Endothelial cell of umbilical vein (primary cell): ENCODE measurements at regions not wholly inside any gene's neighbourhood (a gene's known extent, or its start where the extent isn't known, plus 50 kb on each side); places are given as distances from the start of the nearest gene placed in this dataset.

ENCODE experiments used
- CTCF ChIP-seq, 2 donors: IDR thresholded peaks; 1 replicate in 1 of 2; 2 replicates in 1 of 2; pipeline ENCODE4 v1.5.1; 2011; ENCODE audit warnings: low read length in 2 of 2, mild to moderate bottlenecking in 2 of 2, moderate library complexity in 2 of 2, control low read depth in 1 of 2, inconsistent platforms in 1 of 2, low read depth in 1 of 2; ENCODE audit not compliant: insufficient read depth in 1 of 2; ENCODE audit errors: extremely low read depth in 1 of 2
- EZH2 ChIP-seq: IDR thresholded peaks from 2 replicates; pipeline ENCODE4 v1.6.1; 2012; ENCODE audit warnings: borderline replicate concordance, low read depth, mild to moderate bottlenecking, moderate library complexity, low read length, inconsistent platforms; ENCODE audit not compliant: severe bottlenecking
- FOS ChIP-seq: IDR thresholded peaks from 2 replicates; pipeline ENCODE4 v1.6.1; 2011; ENCODE audit warnings: mild to moderate bottlenecking, low read length, moderate library complexity, borderline replicate concordance; ENCODE audit not compliant: insufficient read depth
- JUN ChIP-seq: IDR thresholded peaks from 2 replicates; pipeline ENCODE4 v1.6.1; 2011; ENCODE audit warnings: borderline replicate concordance, low read depth; ENCODE audit not compliant: insufficient read length, insufficient read depth
- MAX ChIP-seq: IDR thresholded peaks from 2 replicates; pipeline ENCODE4 v1.6.1; 2011; ENCODE audit not compliant: insufficient read depth, insufficient read length
- MYC ChIP-seq: IDR thresholded peaks from one replicate; pipeline ENCODE4 v1.6.1; 2011; ENCODE audit warnings: mild to moderate bottlenecking, low read depth, low read length
- POLR2A ChIP-seq: IDR thresholded peaks from 2 replicates; pipeline ENCODE4 v1.6.1; 2012; ENCODE audit warnings: low read depth, mild to moderate bottlenecking, control low read depth, low read length
- POLR2AphosphoS5 ChIP-seq: IDR thresholded peaks from 2 replicates; pipeline ENCODE4 v1.6.1; 2012; ENCODE audit warnings: low read depth, mild to moderate bottlenecking, control low read depth, low read length, moderate library complexity; ENCODE audit not compliant: insufficient read depth

GRCh38 chr6:28776269-28777146 is 147.3 kb downstream of the TRIM27 start:
- no peak for TF ChIP-seq CTCF (IDR thresholded peaks at IDR 0.05; ENCODE audit: extremely low read depth in 1 of 2, insufficient read depth in 1 of 2, low read depth in 1 of 2, low read length in 2 of 2)
- peak; percentile 50 for TF ChIP-seq EZH2
- no peak for TF ChIP-seq POLR2A
- TF ChIP-seq JUN: no peak
- no peak for TF ChIP-seq POLR2AphosphoS5
- TF ChIP-seq MAX: no peak
- no peak for TF ChIP-seq MYC
- TF ChIP-seq FOS: no peak
